ENCODE measurements at regions not wholly inside any gene's neighbourhood (a gene's known extent, or its start where the extent isn't known, plus 50 kb on each side); places are given as distances from the start of the nearest gene placed in this dataset.

DNA sequence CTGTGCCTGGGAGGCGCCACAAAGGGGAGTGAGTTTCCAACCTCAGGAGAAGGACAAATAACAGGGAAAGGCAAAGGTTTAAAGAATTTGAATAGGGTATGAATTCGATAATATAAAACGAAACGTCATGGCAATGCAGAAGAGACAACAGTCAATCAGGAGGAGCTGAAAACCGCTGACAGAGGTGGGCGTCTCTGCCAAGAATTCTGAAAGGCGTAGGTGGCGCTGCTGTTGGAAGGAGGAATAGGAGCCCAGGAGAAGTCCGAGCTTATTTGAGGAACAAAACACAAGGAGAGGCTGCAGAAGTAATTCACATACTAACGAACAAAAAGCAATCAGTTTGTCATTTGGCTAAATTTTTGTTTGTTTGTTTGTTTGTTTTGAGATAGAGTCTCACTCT lies 485.8 kb upstream of the POU3F3 start:
- Mint-ChIP-seq H3K36me3 (ENCODE audit: insufficient read depth, unreplicated experiment) (no peaks in the 10 kb centered on the region), H3K9me3 (ENCODE audit: unreplicated experiment) (no peaks in the 10 kb centered on the region), H3K4me3 (ENCODE audit: unreplicated experiment) (no peak overlapping the region), H3K4me1 (ENCODE audit: insufficient read depth, unreplicated experiment) (no peaks in the 10 kb centered on the region), H3K27me3 (ENCODE audit: insufficient read depth, unreplicated experiment) (peaks cover 80% of the 10 kb centered on the region), H3K27ac (ENCODE audit: low read depth, unreplicated experiment) (no peak overlapping the region)
- intact Hi-C loops (cut with micrococcal nuclease): no loop called here
- ChIA-PET CTCF (interaction anchor here (0.7 to 0.8 kb wide), 2 partner anchors 18 to 145 kb away, joined by 3 read pairs; no protein-coding TSS in a partner anchor), POLR2A (no interaction called here)
- DNase-seq (ENCODE audit: unreplicated experiment): no peak
- no TSS peak for BruUV-seq (replicated peaks)
- TF ChIP-seq, protein P1, sequence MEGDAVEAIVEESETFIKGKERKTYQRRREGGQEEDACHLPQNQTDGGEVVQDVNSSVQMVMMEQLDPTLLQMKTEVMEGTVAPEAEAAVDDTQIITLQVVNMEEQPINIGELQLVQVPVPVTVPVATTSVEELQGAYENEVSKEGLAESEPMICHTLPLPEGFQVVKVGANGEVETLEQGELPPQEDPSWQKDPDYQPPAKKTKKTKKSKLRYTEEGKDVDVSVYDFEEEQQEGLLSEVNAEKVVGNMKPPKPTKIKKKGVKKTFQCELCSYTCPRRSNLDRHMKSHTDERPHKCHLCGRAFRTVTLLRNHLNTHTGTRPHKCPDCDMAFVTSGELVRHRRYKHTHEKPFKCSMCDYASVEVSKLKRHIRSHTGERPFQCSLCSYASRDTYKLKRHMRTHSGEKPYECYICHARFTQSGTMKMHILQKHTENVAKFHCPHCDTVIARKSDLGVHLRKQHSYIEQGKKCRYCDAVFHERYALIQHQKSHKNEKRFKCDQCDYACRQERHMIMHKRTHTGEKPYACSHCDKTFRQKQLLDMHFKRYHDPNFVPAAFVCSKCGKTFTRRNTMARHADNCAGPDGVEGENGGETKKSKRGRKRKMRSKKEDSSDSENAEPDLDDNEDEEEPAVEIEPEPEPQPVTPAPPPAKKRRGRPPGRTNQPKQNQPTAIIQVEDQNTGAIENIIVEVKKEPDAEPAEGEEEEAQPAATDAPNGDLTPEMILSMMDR (IDR thresholded peaks at IDR 0.05; ENCODE audit: unreplicated experiment): no peak

DNA sequence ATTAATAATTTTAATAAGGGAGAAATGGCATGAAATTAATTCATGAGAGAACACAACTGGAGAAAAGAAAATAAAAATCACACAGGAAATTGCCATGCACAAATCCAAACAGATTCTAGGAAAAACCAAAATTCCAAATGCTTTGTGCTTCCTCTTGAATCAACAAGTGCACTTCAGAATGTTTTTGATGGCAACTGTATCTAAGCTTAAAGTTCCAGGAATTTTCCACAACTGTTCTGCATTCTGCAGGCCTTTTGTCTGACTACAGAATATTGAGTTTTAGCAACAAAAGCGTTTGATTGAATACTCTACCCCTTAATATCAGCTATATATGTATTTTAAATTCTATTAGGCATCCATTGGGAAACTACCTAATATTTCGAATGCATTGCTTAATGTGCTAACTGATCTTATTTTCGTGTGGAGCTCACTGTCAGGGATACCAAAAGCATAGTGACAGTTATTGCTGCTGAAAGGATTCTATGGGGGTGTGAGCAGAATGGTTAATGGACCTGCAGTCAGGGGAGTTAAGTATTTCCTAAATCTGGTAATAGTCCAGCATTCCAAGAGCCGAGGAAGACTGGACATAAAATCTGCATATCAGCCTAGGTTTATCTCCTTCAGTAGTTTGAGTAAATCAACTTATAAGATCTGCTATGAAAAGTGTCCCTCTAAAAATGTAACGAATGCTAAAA lies 482.7 kb upstream of the POU3F3 start:
- Mint-ChIP-seq H3K4me3 (ENCODE audit: unreplicated experiment) (no peak overlapping the region), H3K27me3 (ENCODE audit: insufficient read depth, unreplicated experiment) (peaks cover 93% of the 10 kb centered on the region), H3K9me3 (ENCODE audit: unreplicated experiment) (no peaks in the 10 kb centered on the region), H3K4me1 (ENCODE audit: insufficient read depth, unreplicated experiment) (no peaks in the 10 kb centered on the region), H3K36me3 (ENCODE audit: insufficient read depth, unreplicated experiment) (no peaks in the 10 kb centered on the region), H3K27ac (ENCODE audit: low read depth, unreplicated experiment) (no peak overlapping the region)
- DNase-seq (ENCODE audit: unreplicated experiment): no peak
- CTCF ChIA-PET: interaction anchor here (0.9 kb wide), 1 partner anchor 9 kb away, joined by 3 read pairs; no protein-coding TSS in a partner anchor
- no TSS peak for BruUV-seq (replicated peaks)
- TF ChIP-seq, protein P1 (IDR thresholded peaks at IDR 0.05; ENCODE audit: unreplicated experiment): no peak
- intact Hi-C loops (cut with micrococcal nuclease): no loop called here
- POLR2A ChIA-PET: no interaction called here

DNA sequence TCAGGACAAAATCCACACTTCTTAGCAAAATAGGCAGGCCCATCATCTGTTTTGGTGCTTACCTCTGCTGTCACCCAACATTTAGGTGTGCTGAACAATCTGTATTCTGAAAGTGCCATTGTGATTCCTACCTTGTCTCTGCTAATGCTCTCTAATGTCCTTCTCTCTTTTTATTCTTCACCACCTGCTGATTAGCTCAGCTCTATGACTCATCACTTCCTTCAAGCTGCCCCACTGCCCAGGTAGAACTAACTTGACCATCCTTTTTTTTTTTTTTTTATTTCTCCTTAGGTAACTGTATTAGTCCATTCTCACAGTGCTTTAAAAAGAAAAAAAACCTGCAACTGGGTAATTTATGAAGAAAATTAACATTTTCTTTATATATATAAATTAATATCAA lies 478.7 kb upstream of the POU3F3 start:
- H3K27ac Mint-ChIP-seq (ENCODE audit: low read depth, unreplicated experiment): no peak overlapping the region
- ChIA-PET CTCF (no interaction called here), POLR2A (interaction anchor here (0.5 kb wide), 1 partner anchor 487 kb away, joined by 3 read pairs; no protein-coding TSS in a partner anchor)
- TF ChIP-seq, protein P1 (IDR thresholded peaks at IDR 0.05; ENCODE audit: unreplicated experiment): no peak
- H3K4me3 Mint-ChIP-seq (ENCODE audit: unreplicated experiment): no peak overlapping the region
- H3K9me3 Mint-ChIP-seq (ENCODE audit: unreplicated experiment): no peaks in the 10 kb centered on the region
- no peaks in the 10 kb centered on the region for H3K36me3 Mint-ChIP-seq (ENCODE audit: insufficient read depth, unreplicated experiment)
- intact Hi-C loops (cut with micrococcal nuclease): no loop called here
- H3K27me3 Mint-ChIP-seq (ENCODE audit: insufficient read depth, unreplicated experiment): peaks cover 66% of the 10 kb centered on the region
- no TSS peak for BruUV-seq (replicated peaks)
- DNase-seq (ENCODE audit: unreplicated experiment): no peak
- H3K4me1 Mint-ChIP-seq (ENCODE audit: insufficient read depth, unreplicated experiment): no peaks in the 10 kb centered on the region

DNA sequence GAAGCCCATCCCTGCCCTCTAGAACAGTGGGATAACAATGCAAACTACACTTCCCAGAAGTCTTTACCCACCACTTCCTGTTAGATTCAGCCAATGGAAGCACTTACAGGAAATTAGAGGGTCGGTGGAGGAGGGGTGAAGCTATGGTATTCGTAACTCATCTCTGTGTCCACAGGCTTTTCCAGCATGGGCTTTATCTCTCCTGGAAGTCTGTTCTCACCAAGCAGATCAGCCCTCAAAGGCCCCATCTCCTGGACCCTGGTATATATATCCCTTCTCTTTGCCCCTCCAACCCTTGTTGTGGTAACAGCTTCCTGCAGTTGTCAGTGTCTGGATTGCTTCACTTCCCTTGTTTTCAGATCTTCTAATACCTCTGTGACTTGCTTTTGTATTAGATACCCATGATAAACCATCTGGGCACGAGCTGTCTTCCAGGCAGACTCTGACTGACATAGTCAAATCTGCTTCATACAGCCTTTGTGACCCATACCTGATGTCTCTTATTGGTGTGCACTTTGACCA lies 475.0 kb upstream of the POU3F3 start:
- CTCF ChIA-PET: no interaction called here
- DNase-seq (ENCODE audit: unreplicated experiment): peak; percentile 23
- POLR2A ChIA-PET: no interaction called here
- peaks cover 42% of the 10 kb centered on the region for H3K27me3 Mint-ChIP-seq (ENCODE audit: insufficient read depth, unreplicated experiment)
- no peaks in the 10 kb centered on the region for H3K9me3 Mint-ChIP-seq (ENCODE audit: unreplicated experiment)
- TF ChIP-seq, protein P1 (IDR thresholded peaks at IDR 0.05; ENCODE audit: unreplicated experiment): no peak
- no peaks in the 10 kb centered on the region for H3K36me3 Mint-ChIP-seq (ENCODE audit: insufficient read depth, unreplicated experiment)
- H3K4me1 Mint-ChIP-seq (ENCODE audit: insufficient read depth, unreplicated experiment): no peaks in the 10 kb centered on the region
- intact Hi-C loops (cut with micrococcal nuclease): no loop called here
- BruUV-seq (replicated peaks): no TSS peak
- H3K27ac Mint-ChIP-seq (ENCODE audit: low read depth, unreplicated experiment): no peak overlapping the region
- peak overlapping the region; percentile 57 for H3K4me3 Mint-ChIP-seq (ENCODE audit: unreplicated experiment)
